GM18907 (cell line): ENCODE measurements at regions not wholly inside any gene's neighbourhood (a gene's known extent, or its start where the extent isn't known, plus 50 kb on each side); places are given as distances from the start of the nearest gene placed in this dataset.

Experiments used
- ATAC-seq: cut with Tn5 transposase; IDR thresholded peaks from one replicate; pipeline ENCODE4 v1.9.1; 2021; ENCODE audit warnings: mild to moderate bottlenecking, moderate library complexity; ENCODE audit not compliant: unreplicated experiment

DNA sequence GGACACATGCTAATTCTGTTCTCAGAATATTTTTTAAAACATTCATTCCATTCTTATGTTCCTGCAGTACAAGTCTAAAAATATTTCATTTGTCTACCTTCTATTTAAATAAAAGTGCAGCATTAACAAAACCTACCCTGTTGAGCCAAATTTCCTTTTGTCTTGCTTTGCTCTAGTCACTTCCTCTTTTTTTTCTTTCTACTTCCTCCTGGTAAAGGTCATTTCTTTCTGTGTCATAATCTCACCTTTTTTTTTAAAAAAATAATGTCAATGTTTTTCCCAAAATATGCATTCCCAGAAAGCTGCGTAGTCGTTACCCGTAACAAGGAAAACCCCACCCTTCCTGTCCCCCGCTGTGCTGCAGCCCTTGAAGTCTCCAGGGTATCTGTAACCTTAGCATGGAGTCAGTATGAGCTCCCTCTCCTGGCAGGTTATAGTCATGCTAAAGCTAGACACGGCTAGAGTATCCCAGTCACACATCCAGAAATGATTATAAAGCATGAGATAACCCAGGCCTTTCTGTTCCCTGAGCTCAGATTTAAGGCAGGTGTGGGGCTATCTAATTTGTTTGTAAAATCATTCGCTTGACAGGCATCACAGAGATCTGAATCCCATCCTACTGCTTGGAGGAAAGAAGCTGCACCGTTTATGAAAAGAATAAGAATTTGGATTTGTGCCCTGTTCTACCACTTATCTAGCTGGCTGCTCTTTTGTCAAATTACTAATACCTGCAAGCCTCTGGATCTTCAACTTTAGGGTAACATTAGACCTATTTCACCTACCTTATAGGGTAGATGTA is 51.1 kb upstream of the EED start:
- ATAC-seq: peak; percentile 96

DNA sequence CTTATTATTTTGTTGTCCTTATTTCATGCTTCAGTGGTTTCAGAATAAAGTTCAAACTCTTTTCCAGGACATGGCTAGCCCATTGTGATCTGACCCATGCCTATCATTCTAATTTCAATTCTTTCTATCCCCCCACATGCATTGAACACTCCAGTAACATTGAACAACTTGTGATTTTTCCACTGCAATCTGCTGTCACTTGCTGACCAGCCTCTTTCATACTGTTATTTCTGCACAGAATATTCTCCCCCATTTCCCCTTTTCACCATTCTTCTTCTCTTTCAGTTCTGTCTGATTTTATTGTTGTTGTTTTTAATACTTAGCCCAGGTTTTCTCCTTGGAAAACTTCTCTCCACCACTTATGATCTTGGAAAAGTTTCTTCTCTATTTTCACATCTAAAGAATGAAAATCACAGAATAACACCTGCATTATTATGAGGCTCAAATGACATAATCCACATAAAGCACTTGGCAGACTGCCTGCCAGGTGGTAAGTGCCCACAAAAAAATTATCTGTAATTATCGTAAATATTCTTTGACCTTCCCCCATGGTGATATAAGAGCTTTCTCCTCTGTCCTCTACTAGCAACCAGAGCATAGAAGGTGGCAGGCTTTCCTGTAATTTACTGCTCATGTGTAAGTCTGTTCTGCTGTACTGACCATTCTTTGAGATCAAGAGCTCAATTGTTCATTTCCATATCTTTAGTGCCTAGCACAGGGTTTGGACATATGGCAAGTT is 51.9 kb upstream of the EED start:
- ATAC-seq: peak; percentile 6

DNA sequence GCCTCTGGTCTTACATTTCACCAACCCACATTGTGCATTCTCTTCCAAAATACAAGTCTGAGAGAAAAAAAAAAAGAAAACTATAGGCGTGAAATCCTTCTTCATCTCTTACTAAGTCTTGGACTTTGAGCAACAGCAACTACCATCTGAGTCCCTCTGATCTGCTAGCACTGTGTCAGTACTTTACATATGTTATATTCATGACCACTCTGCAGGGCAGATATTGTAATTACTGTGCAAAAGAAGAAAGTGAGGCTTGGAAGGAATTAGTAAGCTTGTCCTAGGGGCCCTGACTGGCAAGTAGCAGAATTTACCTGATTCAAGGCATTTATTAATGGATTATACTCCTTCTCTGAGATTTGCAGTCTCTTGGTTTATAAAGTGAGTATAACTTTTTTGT is 52.7 kb upstream of the EED start:
- no peak for ATAC-seq

DNA sequence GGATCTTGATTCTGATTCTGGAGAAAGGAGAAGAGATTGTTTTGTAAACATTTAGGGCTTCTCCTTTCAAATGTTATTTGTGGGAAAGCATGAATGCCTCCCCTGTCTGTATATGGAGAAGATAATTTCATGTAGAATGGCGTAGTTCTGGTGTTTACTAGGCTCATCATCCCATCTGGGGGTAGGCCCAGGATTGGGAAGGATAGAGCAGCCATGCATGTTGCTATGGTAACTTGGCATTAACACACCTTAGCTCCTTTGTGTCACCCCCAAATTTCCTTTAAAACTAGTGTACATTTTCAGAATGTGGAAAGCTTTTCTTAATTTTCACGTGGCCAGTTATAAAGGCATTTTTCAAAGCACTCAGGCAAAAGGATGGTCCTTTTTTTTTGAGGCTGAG is 57.5 kb upstream of the EED start:
- ATAC-seq: no peak

DNA sequence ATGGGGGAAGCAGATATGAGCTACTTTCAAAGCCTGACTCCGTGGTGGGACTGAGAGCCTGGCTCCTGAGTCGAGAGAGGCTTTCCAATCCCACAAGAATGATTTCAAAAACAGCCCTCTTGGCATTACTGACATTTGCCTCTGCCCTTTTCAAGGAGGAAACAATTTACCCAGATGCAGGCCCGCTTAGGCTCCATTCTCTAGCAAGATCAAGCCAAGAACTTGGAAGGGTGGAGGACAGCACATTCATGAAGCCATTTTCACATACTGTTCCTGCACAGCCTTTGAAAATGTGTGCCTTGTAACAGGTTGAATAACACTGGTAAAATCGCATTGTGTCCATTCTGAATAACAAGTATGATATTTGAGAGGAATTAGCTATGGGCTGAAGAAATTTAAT is 58.2 kb upstream of the EED start:
- no peak for ATAC-seq

DNA sequence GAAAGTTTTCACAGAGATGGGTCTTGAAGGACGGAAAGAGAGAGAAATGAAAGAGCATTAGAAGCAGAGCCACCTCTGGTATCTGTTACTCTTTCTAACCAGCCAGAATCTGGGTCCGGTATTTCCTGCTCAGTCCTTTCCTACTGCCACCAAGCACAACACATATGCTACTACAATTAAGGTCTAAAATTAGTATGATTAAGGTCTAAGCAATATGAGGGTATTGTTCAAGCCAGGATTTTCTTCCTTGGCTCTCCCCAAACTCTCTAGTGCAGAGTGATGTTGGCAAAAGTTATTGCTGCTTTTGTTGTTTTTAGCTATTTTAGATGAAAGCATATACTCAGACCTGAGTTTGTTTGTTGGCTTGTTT is 59.2 kb upstream of the EED start:
- no peak for ATAC-seq

DNA sequence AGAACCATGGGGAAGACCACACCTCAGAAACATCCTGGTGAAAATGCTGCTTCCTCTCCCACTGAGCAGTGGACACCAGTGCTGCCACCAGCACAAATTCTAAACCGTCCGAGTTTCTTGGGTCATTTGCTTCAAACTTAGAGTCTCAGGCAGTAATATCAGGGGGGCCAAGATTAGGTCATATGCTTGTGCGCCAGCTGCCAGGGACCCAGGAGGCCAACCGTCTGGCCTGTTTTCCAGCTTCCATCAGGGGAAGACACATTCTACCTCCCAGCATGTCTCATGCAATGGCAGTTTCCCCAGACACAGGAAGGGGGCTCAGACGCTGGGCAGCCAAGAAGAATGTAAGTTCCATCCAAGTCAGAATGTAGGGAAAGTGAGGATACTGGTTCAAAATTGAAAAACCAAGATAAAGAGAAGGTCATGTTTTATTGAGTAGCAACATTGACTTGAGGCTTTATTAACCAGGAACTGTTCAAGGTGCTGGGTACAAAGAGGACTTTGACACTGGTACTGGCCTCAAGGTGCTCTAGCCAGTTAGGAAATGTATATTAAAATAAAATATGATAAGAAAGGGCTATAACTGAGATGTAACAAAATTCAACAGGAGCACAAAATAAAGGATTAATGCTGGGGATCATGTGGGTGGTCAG is 59.7 kb upstream of the EED start:
- ATAC-seq: no peak

DNA sequence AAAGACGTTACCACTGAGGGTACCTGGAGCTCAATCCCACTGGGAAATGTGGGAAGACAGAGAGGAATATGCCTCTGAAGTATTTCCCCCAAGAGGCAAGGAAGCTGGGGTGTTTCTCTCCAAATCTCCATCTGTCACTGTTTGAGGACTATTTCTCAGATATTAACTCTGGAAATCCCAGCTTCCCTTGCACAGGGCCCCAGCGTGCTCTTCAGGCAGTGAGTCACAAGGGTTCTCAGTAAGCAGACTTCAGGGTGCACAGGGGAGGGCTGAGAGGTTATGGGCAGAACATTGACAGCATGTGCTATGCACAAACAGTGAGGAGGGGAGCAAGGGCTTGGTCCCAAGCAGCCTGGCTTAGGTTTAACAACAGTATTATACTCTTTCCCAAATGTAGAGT is 60.9 kb upstream of the EED start:
- ATAC-seq: peak; percentile 37

DNA sequence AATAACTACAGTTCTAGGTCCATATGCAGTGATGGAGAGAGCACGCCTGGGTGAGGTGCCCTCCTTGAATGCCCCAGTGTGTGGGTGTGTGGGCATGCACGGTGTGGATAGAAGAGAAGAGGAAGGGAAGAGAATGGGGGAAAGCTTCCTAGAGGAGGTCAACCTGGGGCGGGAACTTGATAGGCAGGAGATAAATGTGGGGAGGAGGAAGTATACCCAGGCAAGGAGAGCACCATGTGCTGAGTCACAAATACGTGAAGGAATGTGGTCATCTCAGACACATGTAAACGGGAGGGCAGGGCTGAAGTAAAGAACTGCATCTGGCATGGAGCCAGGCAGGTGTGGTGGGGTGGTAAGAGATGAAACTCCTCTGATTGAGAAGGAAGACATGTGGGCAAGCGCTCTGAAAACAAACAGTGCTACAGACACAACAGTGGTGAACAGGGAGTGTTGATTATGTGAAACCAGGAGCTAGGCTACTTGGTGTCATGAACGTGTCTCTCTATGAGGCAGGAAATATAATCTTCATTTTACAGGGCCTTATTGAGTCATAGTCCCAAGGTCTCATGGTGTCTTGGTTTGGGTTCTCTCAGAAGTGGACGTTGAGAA is 61.5 kb upstream of the EED start:
- ATAC-seq: peak; percentile 93

DNA sequence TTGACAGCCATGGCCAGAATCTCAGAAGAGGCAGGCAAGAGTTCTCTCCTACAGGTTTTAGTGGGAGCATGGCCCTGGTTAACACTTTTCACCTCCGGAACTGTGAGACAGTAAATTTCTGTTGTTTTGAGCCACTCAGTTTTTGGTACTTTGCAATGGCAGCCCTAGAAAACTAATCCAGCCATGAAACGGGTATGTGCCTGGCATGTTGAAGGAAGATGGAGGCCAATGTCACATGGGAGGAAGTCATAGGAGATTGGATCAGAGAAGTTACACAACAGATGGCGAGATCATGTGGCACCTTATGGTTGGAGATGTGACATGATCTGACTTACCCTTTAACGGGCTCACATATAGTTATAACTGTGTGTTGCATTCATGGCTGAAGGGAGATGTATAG is 63.2 kb upstream of the EED start:
- no peak for ATAC-seq

DNA sequence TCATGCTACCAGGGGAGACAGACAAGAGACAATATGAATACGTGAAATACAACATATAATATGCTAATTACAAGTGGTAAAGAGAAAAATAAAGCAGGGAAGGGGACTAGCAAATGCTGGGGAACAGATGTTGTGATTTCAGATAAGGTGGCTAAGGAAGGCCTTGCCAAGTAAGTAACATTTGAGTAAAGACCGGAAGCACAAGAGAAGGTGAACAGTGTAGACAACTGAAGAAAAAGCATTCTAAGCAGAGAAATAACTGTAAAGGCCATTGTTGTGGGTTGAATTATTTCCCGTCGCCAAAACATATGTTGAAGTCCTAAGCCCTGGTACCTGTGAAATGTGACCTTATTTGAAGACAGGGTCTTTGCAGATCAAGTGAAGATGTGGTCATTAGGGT is 63.7 kb upstream of the EED start:
- no peak for ATAC-seq

DNA sequence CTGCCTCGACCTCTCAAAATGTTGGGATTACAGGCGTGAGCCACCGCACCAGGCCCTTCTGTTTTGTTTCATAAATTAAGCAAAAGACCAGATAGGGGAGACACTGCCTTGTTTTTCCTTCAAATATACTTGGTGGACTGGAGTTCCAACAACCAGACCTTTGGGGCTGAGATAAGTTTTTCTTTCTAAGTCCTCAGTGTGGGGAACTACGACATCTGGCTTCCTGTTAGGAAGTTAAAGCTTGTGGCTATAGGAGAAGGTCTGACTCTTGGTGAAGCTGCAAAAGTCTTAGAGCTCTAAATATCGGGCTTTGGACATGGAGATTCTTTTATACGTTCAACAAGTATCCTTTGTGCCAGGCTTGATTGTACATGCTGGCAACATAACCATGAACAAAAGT is 64.1 kb upstream of the EED start:
- no peak for ATAC-seq

DNA sequence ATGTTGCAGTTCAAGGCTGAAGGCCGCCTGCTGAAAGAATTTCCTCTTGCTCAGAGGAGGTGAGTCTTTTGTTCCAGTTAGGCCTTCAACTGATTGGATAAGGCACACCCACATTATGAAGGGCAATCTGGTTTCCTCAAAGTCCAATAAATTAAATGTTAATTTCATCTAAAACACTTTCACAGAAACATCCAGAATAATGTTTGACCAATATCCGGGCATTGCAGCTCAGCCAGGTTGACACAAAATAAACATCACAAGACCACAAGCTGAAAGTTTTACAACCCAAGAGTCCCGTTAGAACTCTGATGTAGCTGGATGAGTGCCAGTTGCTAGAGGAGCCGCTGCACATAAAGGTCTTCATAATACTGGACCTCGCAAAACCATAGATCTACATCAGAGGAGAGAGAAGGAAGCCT is 64.9 kb upstream of the EED start:
- ATAC-seq: no peak

DNA sequence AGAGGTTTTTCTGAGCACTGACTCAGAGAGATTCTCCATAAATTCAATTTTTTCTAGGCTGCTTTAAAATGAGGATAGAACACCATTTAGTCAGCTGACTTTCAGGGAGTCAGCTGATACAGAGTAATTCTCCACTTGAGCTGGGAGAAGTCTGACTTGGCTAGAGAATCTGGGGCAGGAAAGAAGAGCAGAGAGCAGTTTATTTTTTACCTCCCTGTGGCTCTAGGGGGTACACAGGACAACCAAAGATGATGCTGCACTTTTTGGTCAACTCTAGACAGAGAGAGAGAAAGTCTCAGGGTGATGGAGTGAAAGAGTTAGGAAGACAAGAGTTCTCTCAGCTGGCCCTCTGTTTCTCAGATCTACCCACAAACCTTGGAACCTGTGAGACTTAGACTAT is 67.3 kb upstream of the EED start:
- ATAC-seq: no peak

DNA sequence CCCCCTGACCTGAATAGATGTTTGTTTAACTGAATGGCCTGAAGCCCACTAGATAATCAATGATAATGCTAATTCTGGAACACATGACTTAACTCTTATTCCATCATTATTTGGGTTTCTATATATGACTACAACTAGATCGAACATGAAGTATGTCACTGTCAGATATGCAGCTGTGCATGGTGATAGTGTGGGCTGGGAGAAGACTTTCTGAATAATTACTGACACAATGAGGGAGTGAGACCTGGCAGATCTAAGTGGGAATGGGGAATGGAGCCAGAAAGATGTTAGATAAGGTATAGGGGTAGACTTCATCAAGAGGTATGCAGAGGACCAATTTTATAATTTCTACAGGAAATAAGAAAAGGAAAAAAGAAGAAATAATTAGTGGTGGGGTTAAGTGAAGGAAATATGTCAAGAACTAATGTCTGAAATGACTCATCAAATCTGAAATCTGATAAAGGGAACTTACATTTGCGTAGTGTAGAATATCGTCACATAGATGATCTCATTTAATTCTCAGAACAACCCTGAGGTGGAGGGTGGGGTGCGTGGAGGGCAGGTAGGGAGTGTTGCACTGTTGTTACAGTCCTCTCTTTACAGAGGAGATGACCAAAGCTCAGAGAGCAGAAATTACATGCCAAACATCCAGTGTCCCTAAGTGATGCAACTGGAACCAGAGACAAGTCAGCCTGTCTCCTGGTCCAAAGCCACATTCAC is 68.2 kb upstream of the EED start:
- peak; percentile 69 for ATAC-seq

DNA sequence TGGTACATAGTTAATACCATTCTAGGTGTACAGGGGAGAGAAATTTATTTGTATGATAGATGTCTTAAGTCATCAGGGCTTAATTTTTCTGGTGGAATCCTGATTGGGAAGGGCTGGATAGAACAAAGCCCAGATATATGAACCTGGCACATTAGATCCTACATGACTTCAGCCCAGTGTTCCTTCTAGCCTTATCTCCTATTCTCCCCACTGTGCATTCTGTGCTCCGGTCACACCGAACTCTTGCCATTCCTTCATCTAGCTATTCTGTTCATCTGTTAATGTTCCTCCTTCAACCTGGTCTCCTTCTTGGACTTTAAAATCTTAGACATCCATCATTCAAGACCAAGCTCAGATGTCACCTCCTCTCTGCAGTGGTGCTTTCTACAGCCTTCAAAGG is 68.9 kb upstream of the EED start:
- no peak for ATAC-seq

DNA sequence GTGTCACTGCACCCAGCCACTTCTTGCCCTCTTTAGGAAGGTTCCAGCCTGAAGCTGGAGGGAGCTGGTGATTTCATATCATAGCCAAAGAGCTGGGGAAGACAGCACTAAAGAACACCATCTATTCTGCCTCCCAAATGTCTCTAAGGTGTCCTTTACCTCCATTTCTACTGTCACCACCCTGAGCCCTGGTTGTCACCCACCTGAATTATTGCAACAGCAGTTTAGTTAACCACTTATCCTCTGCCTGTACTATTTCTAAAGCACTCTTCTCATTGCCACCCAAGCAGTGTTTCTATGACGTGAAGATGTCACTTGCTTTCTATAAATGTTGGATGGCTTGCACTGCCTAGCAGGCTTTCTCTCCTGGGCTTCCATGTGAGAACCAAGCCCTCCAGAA is 69.4 kb upstream of the EED start:
- ATAC-seq: no peak

DNA sequence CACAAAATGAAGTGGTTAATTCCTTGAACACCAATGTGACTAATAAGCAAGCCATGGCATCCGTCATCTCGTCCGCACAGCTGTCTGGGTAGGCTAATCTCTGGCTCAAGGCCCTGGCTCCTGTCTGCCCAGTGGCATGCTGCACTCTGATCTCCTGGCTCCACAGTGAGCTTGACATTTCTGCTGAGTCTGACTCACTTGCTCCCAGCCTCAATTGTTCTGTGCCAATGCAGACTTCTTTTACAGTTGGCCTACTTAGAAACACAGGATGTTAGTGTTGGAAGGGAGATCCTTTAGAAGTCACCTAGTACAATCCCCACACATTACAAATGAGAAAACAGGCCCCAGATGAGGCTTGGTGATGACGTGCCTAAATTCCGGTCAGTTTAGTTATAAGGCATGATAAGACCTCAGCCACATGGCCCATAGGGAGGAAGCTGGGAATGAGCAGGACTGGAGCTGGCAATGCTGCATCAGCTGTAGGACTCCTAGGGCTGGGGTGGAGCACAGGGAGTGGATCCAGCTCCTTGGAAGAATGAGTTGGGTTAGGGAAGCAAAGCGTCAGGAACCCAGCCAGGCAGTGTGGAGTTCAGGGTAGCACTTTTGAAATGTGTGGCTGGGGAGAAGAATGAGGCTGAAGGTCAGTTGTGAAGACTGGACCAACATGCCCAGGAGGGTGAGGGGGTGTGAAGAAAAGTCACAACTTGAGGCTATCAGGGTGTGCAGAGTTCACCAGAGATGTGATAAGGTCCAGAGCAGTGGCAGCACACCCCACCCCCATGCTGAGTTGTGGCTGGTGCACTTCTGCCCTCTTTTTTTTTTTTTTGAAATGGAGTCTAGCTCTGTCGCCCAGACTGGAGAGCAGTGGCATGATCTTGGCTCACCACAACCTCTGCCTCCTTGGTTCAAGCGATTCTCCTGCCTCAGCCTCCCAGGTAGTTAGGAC is 70.2 kb upstream of the EED start:
- ATAC-seq: no peak

DNA sequence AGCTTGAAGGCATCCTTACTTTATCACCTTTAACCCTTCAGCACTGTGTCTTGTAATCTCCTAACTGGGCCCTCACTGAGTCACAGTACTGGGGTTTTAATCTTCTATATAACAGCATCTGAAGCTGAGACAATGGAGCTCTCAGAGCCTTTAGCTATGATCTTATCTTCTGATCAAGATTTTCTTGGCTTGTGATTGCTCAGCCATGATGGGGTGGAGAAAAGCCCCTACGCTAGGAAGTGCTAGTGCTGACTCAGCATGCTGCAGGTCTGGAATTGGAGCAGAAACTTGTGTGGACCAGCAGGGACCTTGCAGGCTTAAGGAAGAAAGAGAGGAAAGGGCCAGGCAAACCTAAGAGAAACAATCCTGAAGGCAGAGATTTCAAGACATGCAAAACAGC is 71.7 kb upstream of the EED start:
- ATAC-seq: no peak

DNA sequence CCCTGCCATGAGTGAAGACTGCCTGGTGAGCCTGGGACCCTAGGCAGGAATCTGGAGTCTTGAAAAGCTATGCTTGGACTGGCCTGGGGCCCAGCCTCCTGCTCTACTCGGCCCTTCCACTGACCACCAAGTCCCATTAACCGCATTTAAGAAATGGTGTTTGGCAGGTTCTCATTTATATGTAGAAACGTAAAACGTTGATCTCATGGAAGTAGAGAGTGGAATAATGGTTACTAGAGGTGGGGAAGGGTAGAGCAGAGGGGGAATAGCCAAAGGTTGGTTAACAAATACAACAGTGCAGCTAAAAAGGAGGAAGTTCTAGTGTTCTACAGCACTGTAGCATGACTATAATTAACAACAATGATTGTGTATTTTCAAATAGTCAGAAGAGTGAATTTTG is 72.9 kb upstream of the EED start:
- ATAC-seq: no peak
